Spleen (tissue), 11 donors: ENCODE measurements at regions not wholly inside any gene's neighbourhood (a gene's known extent, or its start where the extent isn't known, plus 50 kb on each side); places are given as distances from the start of the nearest gene placed in this dataset.

Experiments
- DNase-seq: peaks from one replicate; pipeline ENCODE4 v3.0.0-alpha.2; 2020
- H3K27ac ChIP-seq, 8 donors: fragments of 200-600 bp; sonication (generic) in 7 of 8; 1 replicate in 4 of 8; 2 replicates in 4 of 8; pipeline versions ENCODE4 v1.5.0 to v1.8.0; 2016 to 2021; ENCODE audit warnings: inconsistent platforms in 4 of 8, mild to moderate bottlenecking in 4 of 8, moderate library complexity in 1 of 8
- H3K27me3 ChIP-seq, 7 donors: fragments of 200-600 bp; sonication (generic) in 6 of 7; replicated peaks in 1 of 7; 1 replicate in 4 of 7; 2 replicates in 3 of 7; pipeline versions ENCODE4 v1.5.0 to v1.8.0; 2016 to 2021; ENCODE audit warnings: inconsistent platforms in 3 of 7, mild to moderate bottlenecking in 1 of 7
- H3K36me3 ChIP-seq, 6 donors: fragments of 200-600 bp; sonication (generic) in 5 of 6; 1 replicate in 4 of 6; 2 replicates in 2 of 6; pipeline versions ENCODE4 v1.5.0 to v1.8.0; 2016 to 2021; ENCODE audit warnings: inconsistent platforms in 2 of 6
- H3K4me1 ChIP-seq, 6 donors: fragments of 200-600 bp; sonication (generic) in 5 of 6; 1 replicate in 3 of 6; 2 replicates in 3 of 6; pipeline versions ENCODE4 v1.5.0 to v1.8.0; 2016 to 2021; ENCODE audit warnings: inconsistent platforms in 3 of 6
- H3K4me3 ChIP-seq, 8 donors: fragments of 200-600 bp; sonication (generic) in 7 of 8; 1 replicate in 4 of 8; 2 replicates in 4 of 8; pipeline versions ENCODE4 v1.5.0 to v1.8.0; 2016 to 2021; ENCODE audit warnings: inconsistent platforms in 4 of 8, mild to moderate bottlenecking in 4 of 8, moderate library complexity in 2 of 8
- H3K9me3 ChIP-seq, 8 donors: fragments of 200-600 bp; sonication (generic) in 7 of 8; 1 replicate in 4 of 8; 2 replicates in 4 of 8; pipeline versions ENCODE4 v1.5.0 to v1.8.0; 2016 to 2021; ENCODE audit warnings: inconsistent platforms in 4 of 8
- POLR2A ChIP-seq, 3 donors: fragments of 450-650 bp; IDR thresholded peaks; one replicate each; pipeline ENCODE4 v1.5.1; 2017; ENCODE audit warnings: antibody characterized with exemption in 3 of 3, mild to moderate bottlenecking in 1 of 3
- POLR2AphosphoS5 ChIP-seq, 3 donors: sonication (generic); formaldehyde crosslinking; IDR thresholded peaks; one replicate each; pipeline ENCODE4 v1.5.1; 2017; ENCODE audit warnings: antibody characterized with exemption in 3 of 3
- WGBS, 5 donors: extraction: QIAGEN DNeasy Blood & Tissue Kit in 3 of 5; methylation state at CpG; one replicate each; pipeline versions ENCODE4 v1.1.5 to v1.1.7; 2013 to 2018; 5-methylcytosine and 5-hydroxymethylcytosine counted together
- intact Hi-C: fragments of 100-400 bp; cut with DNase I; formaldehyde crosslinking; loops from one replicate; pipeline ENCODE4 v1.15.0; 2023; ENCODE audit warnings: low total_unique reads
- TF ChIP-seq, protein P1 (sequence below), 11 experiments: fragments of 200-600 bp in 7 of 11; fragments of 450-650 bp in 4 of 11; sonication (generic) in 4 of 11; IDR thresholded peaks in 8 of 11; conservative IDR thresholded peaks in 3 of 11; 1 replicate in 7 of 11; 2 replicates in 4 of 11; pipeline versions ENCODE4 v1.4.0 to v1.8.0; 2016 to 2021; ENCODE audit warnings: antibody characterized with exemption in 11 of 11, inconsistent platforms in 4 of 11, mild to moderate bottlenecking in 1 of 11
- donor health status: healthy with polysubstance abuse.
- donor health status: DM: no; HTN: no; CAD: no; lungs with moderate emphysema.
- donor health status: DM: no; HTN: no; CAD: no.
- donor health status: Bipolar disorder and iron deficiency.
- donor health status: healthy.
- donor health status: DM: no; HTN: no; CAD: no.
- donor health status: DM: yes; HTN: yes; CAD: no.

DNA sequence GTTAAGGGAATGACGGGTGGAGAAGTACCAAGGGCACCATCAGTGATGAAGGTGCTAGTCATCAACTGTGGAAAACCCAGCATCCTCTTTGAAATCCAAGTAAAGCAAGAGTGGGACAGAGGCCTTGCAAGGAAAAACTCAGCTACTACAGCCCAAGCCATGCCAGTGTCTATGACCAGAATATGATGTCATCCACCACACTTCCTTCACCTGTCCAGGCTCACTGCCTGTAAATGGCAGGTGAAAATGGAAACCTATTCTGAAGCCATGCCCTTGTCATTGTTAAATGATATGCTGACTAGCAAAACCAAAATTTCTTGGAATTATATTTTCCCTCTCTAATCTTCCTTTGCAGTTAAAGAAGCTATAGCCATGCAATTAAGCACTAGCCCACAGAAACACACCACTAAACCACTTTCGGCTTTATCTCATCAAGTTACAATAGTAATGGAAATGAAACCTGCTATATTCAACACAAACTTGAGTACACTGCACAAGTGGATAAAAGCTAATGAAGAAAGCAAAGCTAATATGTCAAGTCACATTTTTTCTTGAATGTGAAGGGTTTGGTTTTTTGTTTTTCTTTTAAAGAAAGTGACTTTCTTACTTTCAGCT, 96.3 kb upstream of the RALGPS2 start:
- Histone ChIP-seq H3K9me3 (no peaks in the 10 kb centered on the region), H3K27me3 (no peaks in the 10 kb centered on the region), H3K27ac (no peak overlapping the region), H3K4me3 (no peak overlapping the region), H3K36me3 (no peaks in the 10 kb centered on the region), H3K4me1 (peaks cover 0 to 9% (median 0%) of the 10 kb centered on the region in 6 donors)
- WGBS, 5 donors, result 89 to 99% (median 93%) methylated on average over 2 of the region's 2 CpGs
- intact Hi-C loops, result no loop called here
- DNase-seq, result no peak
- TF ChIP-seq POLR2AphosphoS5 (IDR thresholded peaks at IDR 0.05) (no peak), POLR2A (IDR thresholded peaks at IDR 0.05) (no peak)
- TF ChIP-seq, protein P1, sequence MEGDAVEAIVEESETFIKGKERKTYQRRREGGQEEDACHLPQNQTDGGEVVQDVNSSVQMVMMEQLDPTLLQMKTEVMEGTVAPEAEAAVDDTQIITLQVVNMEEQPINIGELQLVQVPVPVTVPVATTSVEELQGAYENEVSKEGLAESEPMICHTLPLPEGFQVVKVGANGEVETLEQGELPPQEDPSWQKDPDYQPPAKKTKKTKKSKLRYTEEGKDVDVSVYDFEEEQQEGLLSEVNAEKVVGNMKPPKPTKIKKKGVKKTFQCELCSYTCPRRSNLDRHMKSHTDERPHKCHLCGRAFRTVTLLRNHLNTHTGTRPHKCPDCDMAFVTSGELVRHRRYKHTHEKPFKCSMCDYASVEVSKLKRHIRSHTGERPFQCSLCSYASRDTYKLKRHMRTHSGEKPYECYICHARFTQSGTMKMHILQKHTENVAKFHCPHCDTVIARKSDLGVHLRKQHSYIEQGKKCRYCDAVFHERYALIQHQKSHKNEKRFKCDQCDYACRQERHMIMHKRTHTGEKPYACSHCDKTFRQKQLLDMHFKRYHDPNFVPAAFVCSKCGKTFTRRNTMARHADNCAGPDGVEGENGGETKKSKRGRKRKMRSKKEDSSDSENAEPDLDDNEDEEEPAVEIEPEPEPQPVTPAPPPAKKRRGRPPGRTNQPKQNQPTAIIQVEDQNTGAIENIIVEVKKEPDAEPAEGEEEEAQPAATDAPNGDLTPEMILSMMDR (IDR thresholded peaks at IDR 0.05 in 8 of 11, conservative IDR thresholded peaks at IDR 0.05 in 3 of 11), result no peak

- Histone ChIP-seq H3K9me3 (no peaks in the 10 kb centered on the region), H3K27ac (peak overlapping the region in 1 of 8 donors; percentile 11), H3K4me1 (peaks cover 0 to 9% (median 0%) of the 10 kb centered on the region in 6 donors), H3K27me3 (no peaks in the 10 kb centered on the region), H3K36me3 (no peaks in the 10 kb centered on the region), H3K4me3 (no peak overlapping the region)
- intact Hi-C loops, result no loop called here
- TF ChIP-seq POLR2A (IDR thresholded peaks at IDR 0.05) (no peak), POLR2AphosphoS5 (IDR thresholded peaks at IDR 0.05) (no peak)
- TF ChIP-seq, protein P1 (IDR thresholded peaks at IDR 0.05 in 8 of 11, conservative IDR thresholded peaks at IDR 0.05 in 3 of 11), result no peak
- 85 to 90% (median 87%) methylated on average over 6 of the region's 6 CpGs for WGBS, 5 donors
- DNase-seq, result no peak
Observed at GRCh38 chr1:178629252-178630154, 95.5 kb upstream of the RALGPS2 start.

- intact Hi-C loops, result no loop called here
- no peak overlapping the region for H3K4me3 ChIP-seq
- H3K9me3 ChIP-seq, result no peaks in the 10 kb centered on the region
- no peaks in the 10 kb centered on the region for H3K27me3 ChIP-seq
- TF ChIP-seq, protein P1 (IDR thresholded peaks at IDR 0.05 in 8 of 11, conservative IDR thresholded peaks at IDR 0.05 in 3 of 11), result no peak
- TF ChIP-seq POLR2A (IDR thresholded peaks at IDR 0.05), result no peak
- TF ChIP-seq POLR2AphosphoS5 (IDR thresholded peaks at IDR 0.05), result no peak
- no peaks in the 10 kb centered on the region for H3K36me3 ChIP-seq
- H3K27ac ChIP-seq, result no peak overlapping the region
- no peak for DNase-seq
- H3K4me1 ChIP-seq, result peaks cover 0 to 9% (median 0%) of the 10 kb centered on the region in 6 donors
Observed at GRCh38 chr1:178630417-178630816, 94.6 kb upstream of the RALGPS2 start.

GRCh38 chr1:178632653-178633052, 92.4 kb upstream of the RALGPS2 start:
- Histone ChIP-seq H3K4me3 (no peak overlapping the region), H3K36me3 (no peaks in the 10 kb centered on the region), H3K9me3 (no peaks in the 10 kb centered on the region), H3K27ac (no peak overlapping the region), H3K27me3 (no peaks in the 10 kb centered on the region), H3K4me1 (peaks cover 0 to 9% (median 0%) of the 10 kb centered on the region in 6 donors)
- TF ChIP-seq POLR2AphosphoS5 (IDR thresholded peaks at IDR 0.05) (no peak), POLR2A (IDR thresholded peaks at IDR 0.05) (no peak)
- TF ChIP-seq, protein P1 (IDR thresholded peaks at IDR 0.05 in 8 of 11, conservative IDR thresholded peaks at IDR 0.05 in 3 of 11), result no peak
- intact Hi-C loops, result no loop called here
- DNase-seq, result no peak
- WGBS, 5 donors, result 60 to 72% (median 69%) methylated on average over 5 of the region's 5 CpGs
